ENCODE measurements at regions not wholly inside any gene's neighbourhood (a gene's known extent, or its start where the extent isn't known, plus 50 kb on each side); places are given as distances from the start of the nearest gene placed in this dataset.

- Histone ChIP-seq H3K27me3 (ENCODE audit: control insufficient read depth, insufficient read depth) (no peaks in the 10 kb centered on the region), H3K27ac (ENCODE audit: low read length) (no peak overlapping the region), H3K9me3 (ENCODE audit: control insufficient read depth, low read length) (no peaks in the 10 kb centered on the region), H3K4me1 (ENCODE audit: control insufficient read depth, insufficient read depth, low read length) (no peaks in the 10 kb centered on the region), H3K4me3 (ENCODE audit: low read length) (no peak overlapping the region)
- ATAC-seq = peak in 1 of 2 donors; percentile 32
- no peak for DNase-seq
- intact Hi-C loops (cut with DNase I) = no loop called here
Measured at GRCh38 chr13:31631746-31632145, 107.6 kb upstream of the RXFP2 start.

- no peaks in the 10 kb centered on the region for H3K9me3 ChIP-seq (ENCODE audit: control insufficient read depth, low read length)
- intact Hi-C loops (cut with DNase I) = no loop called here
- DNase-seq (peak in 1 of 3 donors; percentile 27), ATAC-seq (peak in 1 of 2 donors; percentile 61)
- H3K27ac ChIP-seq (ENCODE audit: low read length) = no peak overlapping the region
- no peak overlapping the region for H3K4me3 ChIP-seq (ENCODE audit: low read length)
- no peaks in the 10 kb centered on the region for H3K4me1 ChIP-seq (ENCODE audit: control insufficient read depth, insufficient read depth, low read length)
- no peaks in the 10 kb centered on the region for H3K27me3 ChIP-seq (ENCODE audit: control insufficient read depth, insufficient read depth)
- WGBS = 79% methylated on average over 1 of the region's 1 CpG
Measured at GRCh38 chr13:31638577-31638976, 100.7 kb upstream of the RXFP2 start.

GRCh38 chr13:31639443-31640163 lies 99.7 kb upstream of the RXFP2 start:
- Histone ChIP-seq H3K9me3 (ENCODE audit: control insufficient read depth, low read length) (no peaks in the 10 kb centered on the region), H3K27me3 (ENCODE audit: control insufficient read depth, insufficient read depth) (no peaks in the 10 kb centered on the region), H3K4me3 (ENCODE audit: low read length) (no peak overlapping the region), H3K27ac (ENCODE audit: low read length) (no peak overlapping the region), H3K4me1 (ENCODE audit: control insufficient read depth, insufficient read depth, low read length) (no peaks in the 10 kb centered on the region)
- ATAC-seq = no peak
- intact Hi-C loops (cut with DNase I) = no loop called here
- WGBS = 59% methylated on average over 5 of the region's 5 CpGs
- no peak for DNase-seq

GRCh38 chr13:31649766-31650165 lies 89.6 kb upstream of the RXFP2 start:
- intact Hi-C loops (cut with DNase I) = no loop called here
- ATAC-seq (no peak), DNase-seq (no peak)
- Histone ChIP-seq H3K9me3 (ENCODE audit: control insufficient read depth, low read length) (no peaks in the 10 kb centered on the region), H3K4me3 (ENCODE audit: low read length) (no peak overlapping the region), H3K27ac (ENCODE audit: low read length) (no peak overlapping the region), H3K4me1 (ENCODE audit: control insufficient read depth, insufficient read depth, low read length) (no peaks in the 10 kb centered on the region), H3K27me3 (ENCODE audit: control insufficient read depth, insufficient read depth) (no peaks in the 10 kb centered on the region)
- WGBS = 95% methylated on average over 4 of the region's 4 CpGs

- Histone ChIP-seq H3K4me1 (ENCODE audit: control insufficient read depth, insufficient read depth, low read length) (no peaks in the 10 kb centered on the region), H3K27ac (ENCODE audit: low read length) (no peak overlapping the region), H3K4me3 (ENCODE audit: low read length) (no peak overlapping the region), H3K27me3 (ENCODE audit: control insufficient read depth, insufficient read depth) (no peaks in the 10 kb centered on the region), H3K9me3 (ENCODE audit: control insufficient read depth, low read length) (no peaks in the 10 kb centered on the region)
- ATAC-seq (no peak), DNase-seq (no peak)
- intact Hi-C loops (cut with DNase I) = no loop called here
- 41% methylated on average over 2 of the region's 2 CpGs for WGBS
Measured at GRCh38 chr13:31653730-31654129, 85.6 kb upstream of the RXFP2 start.

GRCh38 chr13:31663880-31664585 lies 75.3 kb upstream of the RXFP2 start:
- ATAC-seq (no peak), DNase-seq (no peak)
- Histone ChIP-seq H3K27ac (ENCODE audit: low read length) (no peak overlapping the region), H3K4me1 (ENCODE audit: control insufficient read depth, insufficient read depth, low read length) (no peaks in the 10 kb centered on the region), H3K9me3 (ENCODE audit: control insufficient read depth, low read length) (no peaks in the 10 kb centered on the region), H3K4me3 (ENCODE audit: low read length) (no peak overlapping the region), H3K27me3 (ENCODE audit: control insufficient read depth, insufficient read depth) (no peaks in the 10 kb centered on the region)
- 40% methylated on average over 1 of the region's 1 CpG for WGBS
- intact Hi-C loops (cut with DNase I) = no loop called here

- no peaks in the 10 kb centered on the region for H3K4me1 ChIP-seq (ENCODE audit: control insufficient read depth, insufficient read depth, low read length)
- intact Hi-C loops (cut with DNase I) = no loop called here
- H3K4me3 ChIP-seq (ENCODE audit: low read length) = no peak overlapping the region
- H3K27me3 ChIP-seq (ENCODE audit: control insufficient read depth, insufficient read depth) = no peaks in the 10 kb centered on the region
- no peak overlapping the region for H3K27ac ChIP-seq (ENCODE audit: low read length)
- 64% methylated on average over 1 of the region's 1 CpG for WGBS
- no peaks in the 10 kb centered on the region for H3K9me3 ChIP-seq (ENCODE audit: control insufficient read depth, low read length)
- no peak for ATAC-seq
- no peak for DNase-seq
Measured at GRCh38 chr13:31670831-31671617, 68.3 kb upstream of the RXFP2 start.

GRCh38 chr13:31674051-31674450 lies 65.3 kb upstream of the RXFP2 start:
- DNase-seq (no peak), ATAC-seq (no peak)
- intact Hi-C loops (cut with DNase I) = no loop called here
- no peak overlapping the region for H3K4me3 ChIP-seq (ENCODE audit: low read length)
- H3K9me3 ChIP-seq (ENCODE audit: control insufficient read depth, low read length) = no peaks in the 10 kb centered on the region
- no peaks in the 10 kb centered on the region for H3K4me1 ChIP-seq (ENCODE audit: control insufficient read depth, insufficient read depth, low read length)
- H3K27ac ChIP-seq (ENCODE audit: low read length) = no peak overlapping the region
- no peaks in the 10 kb centered on the region for H3K27me3 ChIP-seq (ENCODE audit: control insufficient read depth, insufficient read depth)
- WGBS = 88% methylated on average over 1 of the region's 1 CpG

GRCh38 chr13:31675440-31675953 lies 63.8 kb upstream of the RXFP2 start:
- Histone ChIP-seq H3K9me3 (ENCODE audit: control insufficient read depth, low read length) (no peaks in the 10 kb centered on the region), H3K4me1 (ENCODE audit: control insufficient read depth, insufficient read depth, low read length) (no peaks in the 10 kb centered on the region), H3K27ac (ENCODE audit: low read length) (no peak overlapping the region), H3K4me3 (ENCODE audit: low read length) (no peak overlapping the region), H3K27me3 (ENCODE audit: control insufficient read depth, insufficient read depth) (no peaks in the 10 kb centered on the region)
- DNase-seq = no peak
- ATAC-seq = no peak
- intact Hi-C loops (cut with DNase I) = no loop called here
- 25% methylated on average over 5 of the region's 5 CpGs for WGBS

- 83% methylated on average over 2 of the region's 2 CpGs for WGBS
- DNase-seq = no peak
- intact Hi-C loops (cut with DNase I) = no loop called here
- Histone ChIP-seq H3K4me3 (ENCODE audit: low read length) (no peak overlapping the region), H3K4me1 (ENCODE audit: control insufficient read depth, insufficient read depth, low read length) (no peaks in the 10 kb centered on the region), H3K9me3 (ENCODE audit: control insufficient read depth, low read length) (no peaks in the 10 kb centered on the region), H3K27me3 (ENCODE audit: control insufficient read depth, insufficient read depth) (no peaks in the 10 kb centered on the region), H3K27ac (ENCODE audit: low read length) (no peak overlapping the region)
- ATAC-seq = no peak
Measured at GRCh38 chr13:31681133-31681532, 58.2 kb upstream of the RXFP2 start.

- WGBS = 85% methylated on average over 2 of the region's 2 CpGs
- no peak for ATAC-seq
- no peaks in the 10 kb centered on the region for H3K27me3 ChIP-seq (ENCODE audit: control insufficient read depth, insufficient read depth)
- no peaks in the 10 kb centered on the region for H3K9me3 ChIP-seq (ENCODE audit: control insufficient read depth, low read length)
- H3K4me3 ChIP-seq (ENCODE audit: low read length) = no peak overlapping the region
- no peaks in the 10 kb centered on the region for H3K4me1 ChIP-seq (ENCODE audit: control insufficient read depth, insufficient read depth, low read length)
- H3K27ac ChIP-seq (ENCODE audit: low read length) = no peak overlapping the region
- intact Hi-C loops (cut with DNase I) = no loop called here
- DNase-seq = no peak
Measured at GRCh38 chr13:31684466-31684865, 54.9 kb upstream of the RXFP2 start.
